Mesenchymal stem cell (in vitro differentiated cells and primary cell): ENCODE measurements at regions not wholly inside any gene's neighbourhood (a gene's known extent, or its start where the extent isn't known, plus 50 kb on each side); places are given as distances from the start of the nearest gene placed in this dataset.

Experiments
- DNase-seq: peaks from one replicate; pipeline ENCODE4 v3.0.0-alpha.2; 2013
- H2AFZ ChIP-seq: one replicate; pipeline ENCODE4 v1.6.1; 2013; ENCODE audit warnings: low read depth, mild to moderate bottlenecking, control low read depth, inconsistent platforms, low read length, moderate library complexity
- H2AK5ac ChIP-seq: 2 replicates; pipeline ENCODE4 v1.6.1; 2013; ENCODE audit warnings: low read length, moderate library complexity, mild to moderate bottlenecking, inconsistent platforms; ENCODE audit not compliant: severe bottlenecking
- H2BK120ac ChIP-seq: one replicate; pipeline ENCODE4 v1.6.1; 2013; ENCODE audit warnings: low read depth, mild to moderate bottlenecking, inconsistent platforms, low read length, moderate library complexity
- H2BK12ac ChIP-seq, 2 experiments: one replicate each; pipeline ENCODE4 v1.6.1; 2013; ENCODE audit warnings: inconsistent platforms in 2 of 2, low read length in 2 of 2, mild to moderate bottlenecking in 2 of 2, moderate library complexity in 2 of 2, control low read depth in 1 of 2
- H2BK15ac ChIP-seq: one replicate; pipeline ENCODE4 v1.6.1; 2013; ENCODE audit warnings: mild to moderate bottlenecking, low read depth, inconsistent platforms; ENCODE audit not compliant: poor library complexity, severe bottlenecking
- H2BK5ac ChIP-seq: 2 replicates; pipeline ENCODE4 v1.6.1; 2013; ENCODE audit warnings: low read depth, mild to moderate bottlenecking, low read length, control low read depth, inconsistent platforms; ENCODE audit not compliant: poor library complexity, severe bottlenecking
- H3K14ac ChIP-seq, 2 experiments: one replicate each; pipeline ENCODE4 v1.6.1; 2013; ENCODE audit warnings: inconsistent platforms in 2 of 2, low read length in 2 of 2, control low read depth in 1 of 2, mild to moderate bottlenecking in 1 of 2, moderate library complexity in 1 of 2
- H3K18ac ChIP-seq, 2 experiments: one replicate each; pipeline ENCODE4 v1.6.1; 2013; ENCODE audit warnings: inconsistent platforms in 2 of 2, low read length in 2 of 2, control low read depth in 1 of 2, low read depth in 1 of 2, mild to moderate bottlenecking in 1 of 2
- H3K23ac ChIP-seq, 2 experiments: one replicate each; pipeline ENCODE4 v1.6.1; 2013; ENCODE audit warnings: inconsistent platforms in 2 of 2, low read length in 2 of 2, mild to moderate bottlenecking in 2 of 2, moderate library complexity in 2 of 2, control low read depth in 1 of 2
- H3K27ac ChIP-seq: 2 replicates; pipeline ENCODE4 v1.5.1; 2013; ENCODE audit warnings: mild to moderate bottlenecking, moderate library complexity, low read length, control low read depth, inconsistent platforms; ENCODE audit not compliant: poor library complexity, severe bottlenecking
- H3K27me3 ChIP-seq, 2 experiments: 2 replicates each; pipeline versions ENCODE4 v1.6.1 to v1.7.0; 2013; ENCODE audit warnings: low read length in 2 of 2, mild to moderate bottlenecking in 2 of 2, moderate library complexity in 2 of 2, control low read depth in 1 of 2, inconsistent platforms in 1 of 2; ENCODE audit not compliant: control insufficient read depth in 1 of 2, insufficient read depth in 1 of 2
- H3K36me3 ChIP-seq, 2 experiments: 2 replicates each; pipeline versions ENCODE4 v1.6.1 to v1.7.0; 2013; ENCODE audit warnings: low read length in 2 of 2, control low read depth in 1 of 2, inconsistent platforms in 1 of 2, low read depth in 1 of 2, mild to moderate bottlenecking in 1 of 2; ENCODE audit not compliant: insufficient read depth in 2 of 2, control insufficient read depth in 1 of 2
- H3K4ac ChIP-seq, 2 experiments: one replicate each; pipeline ENCODE4 v1.6.1; 2013; ENCODE audit warnings: inconsistent platforms in 2 of 2, low read length in 2 of 2, mild to moderate bottlenecking in 2 of 2, moderate library complexity in 2 of 2, control low read depth in 1 of 2, low read depth in 1 of 2
- H3K4me1 ChIP-seq: 2 replicates; pipeline ENCODE4 v1.6.1; 2013; ENCODE audit warnings: low read depth, low read length, control low read depth; ENCODE audit not compliant: control insufficient read depth, insufficient read depth
- H3K4me2 ChIP-seq: 2 replicates; pipeline ENCODE4 v1.6.1; 2013; ENCODE audit warnings: low read length, mild to moderate bottlenecking, inconsistent platforms; ENCODE audit not compliant: poor library complexity, severe bottlenecking
- H3K4me3 ChIP-seq, 2 experiments: 2 replicates each; pipeline versions ENCODE4 v1.5.1 to v1.7.0; 2013; ENCODE audit warnings: low read length in 2 of 2, mild to moderate bottlenecking in 2 of 2, control low read depth in 1 of 2, low read depth in 1 of 2; ENCODE audit not compliant: insufficient read depth in 1 of 2
- H3K79me1 ChIP-seq: replicated peaks from 2 replicates; pipeline ENCODE4 v1.6.1; 2013; ENCODE audit warnings: mild to moderate bottlenecking, control low read depth, low read length, inconsistent platforms; ENCODE audit not compliant: poor library complexity, severe bottlenecking
- H3K9ac ChIP-seq: 2 replicates; pipeline ENCODE4 v1.7.0; 2013; ENCODE audit warnings: mild to moderate bottlenecking, low read length, moderate library complexity
- H3K9me3 ChIP-seq: 2 replicates; pipeline ENCODE4 v1.7.0; 2013; ENCODE audit warnings: mild to moderate bottlenecking, low read length; ENCODE audit not compliant: control insufficient read depth
- H4K8ac ChIP-seq: one replicate; pipeline ENCODE4 v1.6.1; 2013; ENCODE audit warnings: inconsistent platforms, mild to moderate bottlenecking, low read length, moderate library complexity
- H4K91ac ChIP-seq: one replicate; pipeline ENCODE4 v1.6.1; 2013; ENCODE audit warnings: mild to moderate bottlenecking, low read length, inconsistent platforms
- WGBS: methylation state at CpG from one replicate; pipeline ENCODE4 v1.1.7; 2013; ENCODE audit warnings: mixed read lengths; 5-methylcytosine and 5-hydroxymethylcytosine counted together

DNA sequence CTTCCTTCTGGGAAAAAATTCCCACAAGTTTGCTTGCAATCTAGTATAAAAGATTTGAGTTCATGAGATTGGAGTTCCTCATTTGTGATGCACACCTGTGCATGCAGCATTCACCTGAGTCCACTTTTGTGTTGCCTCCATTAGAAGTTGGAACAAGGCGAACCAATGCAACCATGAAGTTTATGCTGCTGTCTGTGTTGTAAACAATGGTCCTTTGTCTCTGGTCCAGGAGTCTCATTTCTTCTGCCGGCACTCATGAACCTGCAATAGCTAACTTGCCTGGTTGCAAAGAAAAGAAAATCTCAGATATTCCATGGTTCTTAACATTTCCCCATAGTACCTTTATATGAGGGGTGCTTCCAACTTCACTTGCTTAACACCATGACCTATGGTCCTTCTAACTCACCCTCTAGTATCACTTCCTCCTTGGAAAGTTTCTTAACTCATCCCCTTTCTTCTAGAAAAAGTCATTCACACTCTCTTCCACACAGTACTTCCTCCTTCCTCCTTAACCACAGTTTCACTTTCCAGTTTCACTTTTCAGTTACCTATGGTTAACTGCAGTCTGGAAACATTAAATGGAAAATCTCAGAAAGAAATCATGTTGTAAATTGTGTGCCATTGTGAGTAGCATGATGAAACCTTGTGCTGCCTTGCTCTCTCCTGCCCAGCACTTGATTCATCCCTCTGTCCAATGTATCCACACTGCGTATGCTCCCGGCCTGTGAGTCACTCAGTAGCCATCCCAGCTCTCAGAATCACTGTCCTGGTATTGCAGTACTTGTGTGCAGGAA is 128.8 kb upstream of the TRIB2 start:
- Histone ChIP-seq H2BK120ac (no peak overlapping the region), H3K18ac (no peak overlapping the region), H2BK15ac (no peak overlapping the region), H3K27me3 (no peaks in the 10 kb centered on the region), H2AK5ac (no peak overlapping the region), H3K14ac (no peak overlapping the region), H3K9me3 (no peaks in the 10 kb centered on the region), H2BK5ac (no peak overlapping the region), H3K23ac (no peak overlapping the region), H4K8ac (peak overlapping the region; percentile 72), H3K9ac (peak overlapping the region; percentile 57), H3K4ac (no peak overlapping the region), H3K27ac (peak overlapping the region; percentile 8), H3K4me3 (peak overlapping the region in 1 of 2 experiments; percentile 46), H3K4me1 (no peaks in the 10 kb centered on the region), H3K36me3 (no peaks in the 10 kb centered on the region), H2AFZ (no peak overlapping the region), H2BK12ac (no peak overlapping the region), H3K4me2 (no peak overlapping the region), H4K91ac (no peak overlapping the region), H3K79me1 (no peaks in the 10 kb centered on the region)
- 46% methylated on average over 4 of the region's 4 CpGs for WGBS
- DNase-seq, result peak; percentile 94

- WGBS, result 94% methylated on average over 4 of the region's 5 CpGs
Observed at GRCh38 chr2:12588986-12589385, 127.8 kb upstream of the TRIB2 start.

GRCh38 chr2:12589802-12590320 is 126.9 kb upstream of the TRIB2 start:
- H4K91ac ChIP-seq, result no peak overlapping the region
- no peak overlapping the region for H2BK12ac ChIP-seq
- no peak overlapping the region for H2BK120ac ChIP-seq
- no peak overlapping the region for H3K27ac ChIP-seq
- WGBS, result 74% methylated on average over 5 of the region's 5 CpGs
- no peaks in the 10 kb centered on the region for H3K79me1 ChIP-seq
- no peaks in the 10 kb centered on the region for H3K27me3 ChIP-seq
- no peak for DNase-seq
- H2BK15ac ChIP-seq, result no peak overlapping the region
- no peak overlapping the region for H3K23ac ChIP-seq
- no peaks in the 10 kb centered on the region for H3K36me3 ChIP-seq
- peak overlapping the region in 1 of 2 experiments; percentile 0 for H3K4ac ChIP-seq
- no peak overlapping the region for H3K18ac ChIP-seq
- H3K4me2 ChIP-seq, result no peak overlapping the region
- no peak overlapping the region for H2AK5ac ChIP-seq
- H4K8ac ChIP-seq, result no peak overlapping the region
- H3K14ac ChIP-seq, result no peak overlapping the region
- H3K9ac ChIP-seq, result no peak overlapping the region
- no peak overlapping the region for H3K4me3 ChIP-seq
- H2AFZ ChIP-seq, result no peak overlapping the region
- H2BK5ac ChIP-seq, result no peak overlapping the region
- H3K9me3 ChIP-seq, result no peaks in the 10 kb centered on the region
- no peaks in the 10 kb centered on the region for H3K4me1 ChIP-seq

More at GRCh38 chr2:12588986-12589385, 127.8 kb upstream of the TRIB2 start:
- H3K27me3 ChIP-seq, result no peaks in the 10 kb centered on the region
- no peak overlapping the region for H2BK15ac ChIP-seq
- H3K36me3 ChIP-seq, result no peaks in the 10 kb centered on the region
- no peak overlapping the region for H3K4me2 ChIP-seq
- no peak overlapping the region for H3K27ac ChIP-seq
- no peak overlapping the region for H2BK120ac ChIP-seq
- no peaks in the 10 kb centered on the region for H3K79me1 ChIP-seq
- no peak overlapping the region for H2BK12ac ChIP-seq
- no peak for DNase-seq
- H2AFZ ChIP-seq, result no peak overlapping the region
- no peak overlapping the region for H4K8ac ChIP-seq
- H3K4me3 ChIP-seq, result no peak overlapping the region
- no peak overlapping the region for H3K4ac ChIP-seq
- H3K23ac ChIP-seq, result no peak overlapping the region
- no peak overlapping the region for H3K9ac ChIP-seq
- H3K4me1 ChIP-seq, result no peaks in the 10 kb centered on the region
- no peak overlapping the region for H3K18ac ChIP-seq
- H4K91ac ChIP-seq, result no peak overlapping the region
- no peaks in the 10 kb centered on the region for H3K9me3 ChIP-seq
- no peak overlapping the region for H2AK5ac ChIP-seq
- H2BK5ac ChIP-seq, result no peak overlapping the region
- no peak overlapping the region for H3K14ac ChIP-seq

GRCh38 chr2:12592296-12592695 is 124.4 kb upstream of the TRIB2 start:
- 85% methylated on average over 1 of the region's 3 CpGs for WGBS

More at GRCh38 chr2:12592296-12592695, 124.4 kb upstream of the TRIB2 start:
- Histone ChIP-seq H3K27me3 (no peaks in the 10 kb centered on the region), H3K4me2 (no peak overlapping the region), H3K4me1 (peaks cover 4% of the 10 kb centered on the region), H3K27ac (no peak overlapping the region), H3K4me3 (no peak overlapping the region), H3K79me1 (no peaks in the 10 kb centered on the region), H3K18ac (no peak overlapping the region), H3K14ac (no peak overlapping the region), H3K4ac (no peak overlapping the region), H2AFZ (no peak overlapping the region), H4K8ac (no peak overlapping the region), H2BK120ac (no peak overlapping the region), H3K9me3 (no peaks in the 10 kb centered on the region), H3K23ac (no peak overlapping the region), H4K91ac (no peak overlapping the region), H2BK12ac (no peak overlapping the region), H2AK5ac (no peak overlapping the region), H2BK15ac (no peak overlapping the region), H3K36me3 (no peaks in the 10 kb centered on the region), H2BK5ac (no peak overlapping the region), H3K9ac (no peak overlapping the region)
- no peak for DNase-seq
